HFFc6 (cell line): ENCODE measurements at regions not wholly inside any gene's neighbourhood (a gene's known extent, or its start where the extent isn't known, plus 50 kb on each side); places are given as distances from the start of the nearest gene placed in this dataset.

Source experiments
- DNase-seq: peaks from one replicate; pipeline ENCODE4 v3.0.0-alpha.2; 2018
- H3K27ac Mint-ChIP-seq: 2 replicates; pipeline ENCODE4 v1.8.0; 2020; ENCODE audit warnings: mild to moderate bottlenecking, mixed read lengths
- H3K27me3 Mint-ChIP-seq: 2 replicates; pipeline ENCODE4 v1.8.0; 2021; ENCODE audit warnings: mild to moderate bottlenecking, moderate library complexity, mixed read lengths; ENCODE audit not compliant: insufficient read depth
- H3K36me3 Mint-ChIP-seq: 2 replicates; pipeline ENCODE4 v1.8.0; 2021; ENCODE audit warnings: low read depth, mixed read lengths
- H3K4me1 Mint-ChIP-seq: 2 replicates; pipeline ENCODE4 v1.8.0; 2020; ENCODE audit warnings: low read depth, mixed read lengths
- H3K4me3 Mint-ChIP-seq: 2 replicates; pipeline ENCODE4 v1.8.0; 2020; ENCODE audit warnings: mild to moderate bottlenecking, moderate library complexity, mixed read lengths
- H3K9me3 Mint-ChIP-seq: 2 replicates; pipeline ENCODE4 v1.8.0; 2020; ENCODE audit warnings: mild to moderate bottlenecking, mixed read lengths
- TF ChIP-seq, protein P1 (sequence below): fragments of 200-600 bp; sonication (generic); IDR thresholded peaks from 2 replicates; pipeline ENCODE4 v1.5.0; 2021; ENCODE audit warnings: antibody characterized with exemption, mild to moderate bottlenecking

DNA sequence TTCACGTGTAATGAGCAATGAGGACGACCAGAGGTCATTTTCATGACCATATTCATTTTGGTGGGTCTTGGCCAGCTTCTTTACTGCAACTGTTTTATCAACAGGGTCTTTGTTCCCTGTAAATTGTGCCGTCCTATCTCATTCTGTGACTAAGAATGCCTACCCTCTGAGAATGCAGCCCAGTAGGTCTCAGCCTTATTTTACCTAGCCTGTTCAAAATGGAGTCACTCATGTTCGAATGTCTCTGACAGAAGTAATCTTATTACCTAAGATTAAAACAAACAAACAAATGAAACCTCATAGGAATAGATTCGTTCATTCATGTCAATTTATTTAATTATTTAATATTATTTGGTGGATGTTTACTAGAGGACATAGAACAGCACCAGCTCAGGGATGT lies 714.8 kb downstream of the ADCYAP1 start:
- Mint-ChIP-seq H3K9me3 (peaks cover 20% of the 10 kb centered on the region), H3K4me3 (no peak overlapping the region), H3K27me3 (no peaks in the 10 kb centered on the region), H3K36me3 (no peaks in the 10 kb centered on the region), H3K27ac (no peak overlapping the region), H3K4me1 (no peaks in the 10 kb centered on the region)
- DNase-seq = no peak
- TF ChIP-seq, protein P1, sequence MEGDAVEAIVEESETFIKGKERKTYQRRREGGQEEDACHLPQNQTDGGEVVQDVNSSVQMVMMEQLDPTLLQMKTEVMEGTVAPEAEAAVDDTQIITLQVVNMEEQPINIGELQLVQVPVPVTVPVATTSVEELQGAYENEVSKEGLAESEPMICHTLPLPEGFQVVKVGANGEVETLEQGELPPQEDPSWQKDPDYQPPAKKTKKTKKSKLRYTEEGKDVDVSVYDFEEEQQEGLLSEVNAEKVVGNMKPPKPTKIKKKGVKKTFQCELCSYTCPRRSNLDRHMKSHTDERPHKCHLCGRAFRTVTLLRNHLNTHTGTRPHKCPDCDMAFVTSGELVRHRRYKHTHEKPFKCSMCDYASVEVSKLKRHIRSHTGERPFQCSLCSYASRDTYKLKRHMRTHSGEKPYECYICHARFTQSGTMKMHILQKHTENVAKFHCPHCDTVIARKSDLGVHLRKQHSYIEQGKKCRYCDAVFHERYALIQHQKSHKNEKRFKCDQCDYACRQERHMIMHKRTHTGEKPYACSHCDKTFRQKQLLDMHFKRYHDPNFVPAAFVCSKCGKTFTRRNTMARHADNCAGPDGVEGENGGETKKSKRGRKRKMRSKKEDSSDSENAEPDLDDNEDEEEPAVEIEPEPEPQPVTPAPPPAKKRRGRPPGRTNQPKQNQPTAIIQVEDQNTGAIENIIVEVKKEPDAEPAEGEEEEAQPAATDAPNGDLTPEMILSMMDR = no peak

- Mint-ChIP-seq H3K27ac (no peak overlapping the region), H3K4me3 (no peak overlapping the region), H3K4me1 (no peaks in the 10 kb centered on the region), H3K36me3 (no peaks in the 10 kb centered on the region), H3K9me3 (peaks cover 24% of the 10 kb centered on the region), H3K27me3 (no peaks in the 10 kb centered on the region; the same call in 1 of the 2 replicates)
- no peak for DNase-seq
- TF ChIP-seq, protein P1 = no peak
Measured at GRCh38 chr18:1624612-1625011, 719.9 kb downstream of the ADCYAP1 start.

DNA sequence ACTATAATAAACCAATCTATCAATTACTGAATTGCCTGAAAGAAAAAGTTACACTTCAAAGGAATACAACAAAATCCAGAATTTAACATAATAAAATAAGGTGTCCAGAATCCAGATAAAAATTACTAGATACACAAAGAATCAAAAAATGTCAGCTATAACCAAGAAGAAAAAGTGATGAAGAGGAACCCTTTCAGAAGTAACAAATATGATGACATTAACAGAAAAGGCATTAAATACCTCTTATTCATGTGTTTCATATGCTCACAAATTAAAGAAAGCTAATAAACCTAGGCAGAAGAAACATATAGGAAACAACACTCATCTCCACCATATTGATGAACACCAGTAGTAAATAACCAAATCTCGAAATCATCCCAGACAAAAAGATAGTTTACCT lies 722.8 kb downstream of the ADCYAP1 start:
- TF ChIP-seq, protein P1 = no peak
- peaks cover 17% of the 10 kb centered on the region for H3K9me3 Mint-ChIP-seq
- DNase-seq = no peak
- H3K4me3 Mint-ChIP-seq = no peak overlapping the region
- H3K27ac Mint-ChIP-seq = no peak overlapping the region
- H3K27me3 Mint-ChIP-seq = no peaks in the 10 kb centered on the region; the same call in 1 of the 2 replicates
- H3K36me3 Mint-ChIP-seq = no peaks in the 10 kb centered on the region
- H3K4me1 Mint-ChIP-seq = no peaks in the 10 kb centered on the region

GRCh38 chr18:1648712-1649111 lies 744.0 kb downstream of the ADCYAP1 start:
- TF ChIP-seq, protein P1 = no peak
- H3K36me3 Mint-ChIP-seq = no peaks in the 10 kb centered on the region
- no peak overlapping the region for H3K4me3 Mint-ChIP-seq
- no peak overlapping the region for H3K27ac Mint-ChIP-seq
- H3K4me1 Mint-ChIP-seq = no peaks in the 10 kb centered on the region
- H3K9me3 Mint-ChIP-seq = peaks cover 44% of the 10 kb centered on the region
- H3K27me3 Mint-ChIP-seq = no peaks in the 10 kb centered on the region
- no peak for DNase-seq

DNA sequence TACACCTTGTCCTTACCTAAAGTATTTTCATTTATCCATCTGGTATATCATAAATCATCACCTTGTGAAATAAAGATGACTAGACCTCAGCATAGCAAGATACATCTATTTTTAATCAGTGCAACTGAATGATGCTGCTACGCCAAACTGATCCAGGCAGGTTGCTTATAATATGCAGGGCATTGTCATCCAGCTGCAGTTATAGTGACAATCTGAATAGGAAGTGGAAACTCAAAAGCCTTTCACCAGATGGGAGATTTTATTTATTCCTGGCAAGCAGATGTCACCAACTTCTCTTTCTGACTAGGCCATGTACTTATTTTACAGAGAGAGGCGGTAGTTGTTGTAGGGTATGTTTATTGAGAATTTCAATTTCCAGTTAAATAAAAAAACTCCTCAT lies 747.3 kb downstream of the ADCYAP1 start:
- Mint-ChIP-seq H3K27me3 (no peaks in the 10 kb centered on the region), H3K9me3 (peaks cover 38% of the 10 kb centered on the region), H3K4me3 (no peak overlapping the region), H3K27ac (no peak overlapping the region), H3K36me3 (no peaks in the 10 kb centered on the region), H3K4me1 (no peaks in the 10 kb centered on the region)
- TF ChIP-seq, protein P1 = no peak
- no peak for DNase-seq

GRCh38 chr18:1653873-1654272 lies 749.2 kb downstream of the ADCYAP1 start:
- TF ChIP-seq, protein P1 = no peak
- Mint-ChIP-seq H3K9me3 (peaks cover 31% of the 10 kb centered on the region), H3K27ac (no peak overlapping the region), H3K4me3 (no peak overlapping the region), H3K4me1 (no peaks in the 10 kb centered on the region), H3K27me3 (no peaks in the 10 kb centered on the region), H3K36me3 (0 out of 2 replicates have a peak, but pooled peaks cover under 1% of the 10 kb centered on the region)
- no peak for DNase-seq
